H1 (cell line): ENCODE measurements at regions not wholly inside any gene's neighbourhood (a gene's known extent, or its start where the extent isn't known, plus 50 kb on each side); places are given as distances from the start of the nearest gene placed in this dataset.

Experiments used
- CTCF ChIA-PET: fragments of 300-600 bp; sonication (Branson Sonifier 250); formaldehyde crosslinking; loops from one replicate; lab custom pipeline; 2021; ENCODE audit not compliant: partially characterized antibody; lab: Charles Lee
- POLR2A ChIA-PET: fragments of 300-600 bp; sonication (Branson Sonifier 250); formaldehyde crosslinking; loops from one replicate; lab custom pipeline; 2021; ENCODE audit warnings: inconsistent platforms; ENCODE audit not compliant: partially characterized antibody; lab: Charles Lee
- DNase-seq, 2 experiments: peaks; one replicate each; pipeline versions ENCODE4 v3.0.0 to v3.0.0-alpha.2; 2010 to 2022; ENCODE audit warnings: low spot score in 2 of 2, low read depth in 1 of 2, mixed read lengths in 1 of 2
- FAIRE-seq: peaks from 2 replicates; lab custom pipeline; 2011; peaks lifted over from hg19 to GRCh38; lab: Jason Lieb, UNC
- H2AFZ ChIP-seq: 2 replicates; pipeline ENCODE4 v1.8.1; 2012; ENCODE audit warnings: low read length, inconsistent platforms
- H2AK5ac ChIP-seq: 2 replicates; pipeline ENCODE4 v1.6.1; 2013; ENCODE audit warnings: low read depth, low read length
- H2BK120ac ChIP-seq: replicated peaks from 2 replicates; pipeline ENCODE3; 2013; ENCODE audit warnings: low read depth, low read length, inconsistent platforms
- H2BK12ac ChIP-seq: 2 replicates; pipeline ENCODE4 v1.6.1; 2013; ENCODE audit warnings: low read depth, low read length
- H2BK15ac ChIP-seq: 2 replicates; pipeline ENCODE4 v1.6.1; 2013; ENCODE audit warnings: low read length
- H2BK20ac ChIP-seq: 2 replicates; pipeline ENCODE4 v1.6.1; 2013; ENCODE audit warnings: low read length
- H2BK5ac ChIP-seq: 2 replicates; pipeline ENCODE4 v1.6.1; 2013; ENCODE audit warnings: low read depth, low read length
- H3K14ac ChIP-seq: 2 replicates; pipeline ENCODE4 v1.6.1; 2013; ENCODE audit warnings: inconsistent platforms; ENCODE audit not compliant: insufficient read length
- H3K18ac ChIP-seq: 2 replicates; pipeline ENCODE4 v1.6.1; 2013; ENCODE audit warnings: low read length; ENCODE audit errors: extremely low read depth
- H3K23ac ChIP-seq: 2 replicates; pipeline ENCODE4 v1.6.1; 2013; ENCODE audit warnings: inconsistent platforms; ENCODE audit not compliant: insufficient read length
- H3K23me2 ChIP-seq: 2 replicates; pipeline ENCODE4 v1.6.1; 2013; ENCODE audit warnings: low read depth, low read length
- H3K27ac ChIP-seq: 2 replicates; pipeline ENCODE4 v1.6.1; 2011; ENCODE audit warnings: low read depth, low read length, inconsistent platforms
- H3K27me3 ChIP-seq, 4 experiments: replicated peaks in 1 of 4; 1 replicate in 1 of 4; 2 replicates in 3 of 4; pipeline versions ENCODE4 v1.6.1 to v1.8.1; 2011 to 2013; ENCODE audit warnings: low read length in 3 of 4, mild to moderate bottlenecking in 3 of 4, inconsistent platforms in 2 of 4, mixed read lengths in 2 of 4, moderate library complexity in 1 of 4; ENCODE audit not compliant: control insufficient read depth in 3 of 4, insufficient read depth in 3 of 4; ENCODE audit errors: extremely low read depth in 1 of 4
- H3K36me3 ChIP-seq, 4 experiments: 2 replicates each; pipeline versions ENCODE4 v1.6.1 to v1.8.1; 2011 to 2013; ENCODE audit warnings: mild to moderate bottlenecking in 4 of 4, low read length in 3 of 4, moderate library complexity in 2 of 4, control low read depth in 1 of 4, inconsistent platforms in 1 of 4; ENCODE audit not compliant: insufficient read depth in 4 of 4, control insufficient read depth in 2 of 4
- H3K4ac ChIP-seq: replicated peaks from 2 replicates; pipeline ENCODE3; 2013; ENCODE audit warnings: low read length, low read depth, mixed read lengths, inconsistent platforms; ENCODE audit not compliant: insufficient read length
- H3K4me1 ChIP-seq, 4 experiments: replicated peaks in 1 of 4; 1 replicate in 1 of 4; 2 replicates in 3 of 4; pipeline versions ENCODE4 v1.6.1 to v1.8.1; 2011 to 2013; ENCODE audit warnings: low read length in 3 of 4, inconsistent platforms in 2 of 4, mixed read lengths in 1 of 4; ENCODE audit not compliant: insufficient read depth in 4 of 4, control insufficient read depth in 3 of 4
- H3K4me2 ChIP-seq, 2 experiments: 2 replicates each; pipeline versions ENCODE4 v1.6.1 to v1.8.1; 2011 to 2013; ENCODE audit warnings: low read depth in 2 of 2, low read length in 2 of 2, control low read depth in 1 of 2, inconsistent platforms in 1 of 2, mild to moderate bottlenecking in 1 of 2; ENCODE audit not compliant: insufficient read depth in 1 of 2
- H3K4me3 ChIP-seq, 4 experiments: fragments of 200-600, 300-600 bp in 1 of 4; sonication (generic), shearing (Covaris generic), sonication (Bioruptor Twin) in 1 of 4; 2 replicates each; pipeline versions ENCODE4 v1.5.1 to v1.8.1; 2011 to 2016; ENCODE audit warnings: low read length in 4 of 4, low read depth in 3 of 4, control low read depth in 2 of 4, inconsistent platforms in 2 of 4, mild to moderate bottlenecking in 2 of 4, mixed read lengths in 1 of 4, moderate library complexity in 1 of 4; ENCODE audit not compliant: insufficient read depth in 2 of 4; ENCODE audit errors: extremely low read depth in 1 of 4
- H3K56ac ChIP-seq: replicated peaks from 2 replicates; pipeline ENCODE3; 2013; ENCODE audit warnings: low read depth, mild to moderate bottlenecking, mixed read lengths, low read length, inconsistent platforms; ENCODE audit not compliant: insufficient read length
- H3K79me1 ChIP-seq: 2 replicates; pipeline ENCODE4 v1.6.1; 2013; ENCODE audit warnings: low read depth, low read length, control low read depth
- H3K79me2 ChIP-seq, 2 experiments: 2 replicates each; pipeline versions ENCODE4 v1.6.1 to v1.8.1; 2012 to 2013; ENCODE audit warnings: low read length in 2 of 2, mild to moderate bottlenecking in 2 of 2, inconsistent platforms in 1 of 2; ENCODE audit not compliant: insufficient read depth in 2 of 2, control insufficient read depth in 1 of 2
- H3K9ac ChIP-seq, 4 experiments: replicated peaks in 1 of 4; 1 replicate in 1 of 4; 2 replicates in 3 of 4; pipeline versions ENCODE4 v1.6.1 to v1.8.1; 2011 to 2013; ENCODE audit warnings: low read depth in 3 of 4, low read length in 3 of 4, control low read depth in 2 of 4, mild to moderate bottlenecking in 2 of 4, moderate library complexity in 2 of 4, inconsistent platforms in 1 of 4; ENCODE audit errors: extremely low read depth in 1 of 4
- H3K9me3 ChIP-seq, 2 experiments: 2 replicates each; pipeline versions ENCODE4 v1.6.1 to v1.8.1; 2012 to 2013; ENCODE audit warnings: mild to moderate bottlenecking in 2 of 2, moderate library complexity in 2 of 2, control low read depth in 1 of 2, inconsistent platforms in 1 of 2, low read depth in 1 of 2, low read length in 1 of 2, mixed read lengths in 1 of 2; ENCODE audit not compliant: insufficient read depth in 2 of 2
- H4K20me1 ChIP-seq, 2 experiments: replicated peaks in 1 of 2; 2 replicates each; pipeline versions ENCODE3 to v1.8.1; 2011 to 2013; ENCODE audit warnings: inconsistent platforms in 2 of 2, low read length in 2 of 2, mild to moderate bottlenecking in 1 of 2; ENCODE audit not compliant: insufficient read depth in 2 of 2, control insufficient read depth in 1 of 2
- H4K5ac ChIP-seq: 2 replicates; pipeline ENCODE4 v1.6.1; 2013; ENCODE audit warnings: low read length, low read depth, mixed read lengths, inconsistent platforms; ENCODE audit not compliant: insufficient read length
- H4K8ac ChIP-seq: 2 replicates; pipeline ENCODE4 v1.8.0; 2013; ENCODE audit warnings: mild to moderate bottlenecking, moderate library complexity, low read length, inconsistent platforms; ENCODE audit not compliant: insufficient read depth; ENCODE audit errors: extremely low read depth
- H4K91ac ChIP-seq: replicated peaks from 2 replicates; pipeline ENCODE3; 2013; ENCODE audit warnings: low read length, mixed read lengths, inconsistent platforms; ENCODE audit not compliant: insufficient read length
- NANOG ChIP-seq: IDR thresholded peaks from 2 replicates; pipeline ENCODE4 v1.6.1; 2011; ENCODE audit warnings: low read length, low read depth, mild to moderate bottlenecking, inconsistent platforms; ENCODE audit not compliant: insufficient read depth, poor library complexity, severe bottlenecking
- POU5F1 ChIP-seq: IDR thresholded peaks from 2 replicates; pipeline ENCODE4 v1.6.1; 2011; ENCODE audit warnings: low read depth, mild to moderate bottlenecking, low read length, moderate library complexity
- WGBS, 2 experiments: shearing (Covaris generic) in 1 of 2; methylation state at CpG; one replicate each; pipeline versions ENCODE4 v1.1.6 to v1.1.7; 2013 to 2015; ENCODE audit warnings: low lambda C conversion rate in 2 of 2, mixed read lengths in 2 of 2, inconsistent platforms in 1 of 2, low coverage in 1 of 2, missing lambda C conversion rate in 1 of 2; ENCODE audit not compliant: insufficient replicate concordance in 2 of 2, insufficient coverage in 1 of 2, insufficient read length in 1 of 2; ENCODE audit errors: extremely low coverage in 1 of 2, missing lambda C conversion rate in 1 of 2; 5-methylcytosine and 5-hydroxymethylcytosine counted together

GRCh38 chrX:45986081-45986480 lies 559.1 kb downstream of the ZNF674 start:
- Histone ChIP-seq H3K27me3 (no peaks in the 10 kb centered on the region), H2BK20ac (no peak overlapping the region), H3K23me2 (no peaks in the 10 kb centered on the region), H4K20me1 (no peaks in the 10 kb centered on the region), H2BK120ac (no peak overlapping the region), H2AK5ac (no peak overlapping the region), H3K4ac (no peak overlapping the region), H4K5ac (no peak overlapping the region), H3K4me2 (no peak overlapping the region), H3K4me3 (no peak overlapping the region), H3K14ac (no peak overlapping the region), H2AFZ (no peak overlapping the region), H3K23ac (no peak overlapping the region), H3K79me2 (no peaks in the 10 kb centered on the region), H3K79me1 (no peaks in the 10 kb centered on the region), H4K8ac (no peak overlapping the region), H2BK5ac (no peak overlapping the region), H3K56ac (no peak overlapping the region), H4K91ac (no peak overlapping the region), H3K18ac (no peak overlapping the region), H3K9me3 (no peaks in the 10 kb centered on the region; a peak in 1 of 4 replicates), H2BK12ac (no peak overlapping the region), H3K4me1 (no peaks in the 10 kb centered on the region), H3K27ac (no peak overlapping the region), H2BK15ac (no peak overlapping the region), H3K9ac (no peak overlapping the region), H3K36me3 (no peaks in the 10 kb centered on the region)
- FAIRE-seq = no peak
- ChIA-PET CTCF (no interaction called here), POLR2A (no interaction called here)
- TF ChIP-seq NANOG (no peak), POU5F1 (no peak)
- no peak for DNase-seq
- 100% methylated on average over 1 of the region's 1 CpG; no CpG with 5 or more reads in 1 of the 2 experiments for WGBS, 2 experiments
